Stimulated activated CD4-positive, alpha-beta T cell treated with anti-CD3 and anti-CD28 coated beads, Interleukin-2, amount 100 ng/mL, for 24 hours (primary cell): ENCODE measurements at regions not wholly inside any gene's neighbourhood (a gene's known extent, or its start where the extent isn't known, plus 50 kb on each side); places are given as distances from the start of the nearest gene placed in this dataset.
"Not testable (repeated sequence)": the region's sequence is repeated elsewhere in the genome, so short reads cannot be mapped to it uniquely, and the experiment has no call there.

ENCODE experiments used
- DNase-seq, 2 donors: peaks; one replicate each; pipeline ENCODE4 v3.0.0-alpha.2; 2020

GRCh38 chr5:12856105-12856504 lies 951.9 kb upstream of the CTNND2 start:
- not testable (repeated sequence) for DNase-seq

- DNase-seq, result no peak
Measured at GRCh38 chr5:12854386-12854785, 950.1 kb upstream of the CTNND2 start.

GRCh38 chr5:12851761-12852160 lies 947.5 kb upstream of the CTNND2 start:
- no peak for DNase-seq

- no peak for DNase-seq
Measured at GRCh38 chr5:12848709-12849108, 944.5 kb upstream of the CTNND2 start.

GRCh38 chr5:12845549-12846159 lies 941.4 kb upstream of the CTNND2 start:
- DNase-seq, result no peak

- no peak for DNase-seq
Measured at GRCh38 chr5:12840972-12841371, 936.7 kb upstream of the CTNND2 start.

GRCh38 chr5:12837592-12837991 lies 933.3 kb upstream of the CTNND2 start:
- no peak for DNase-seq

GRCh38 chr5:12825163-12825562 lies 920.9 kb upstream of the CTNND2 start:
- DNase-seq, result no peak

- no peak for DNase-seq
Measured at GRCh38 chr5:12805165-12805698, 901.0 kb upstream of the CTNND2 start.

GRCh38 chr5:12799165-12799564 lies 894.9 kb upstream of the CTNND2 start:
- DNase-seq, result no peak

- no peak for DNase-seq
Measured at GRCh38 chr5:12795333-12795663, 891.1 kb upstream of the CTNND2 start.

- DNase-seq, result no peak
Measured at GRCh38 chr5:12794476-12795332, 890.5 kb upstream of the CTNND2 start.

GRCh38 chr5:12793373-12793772 lies 889.1 kb upstream of the CTNND2 start:
- no peak for DNase-seq

- no peak for DNase-seq
Measured at GRCh38 chr5:12780536-12780935, 876.3 kb upstream of the CTNND2 start.

GRCh38 chr5:12777342-12777741 lies 873.1 kb upstream of the CTNND2 start:
- DNase-seq, result no peak

GRCh38 chr5:12772276-12772675 lies 868.0 kb upstream of the CTNND2 start:
- DNase-seq, result no peak

GRCh38 chr5:12759377-12759776 lies 855.1 kb upstream of the CTNND2 start:
- DNase-seq, result no peak

- no peak for DNase-seq
Measured at GRCh38 chr5:12757035-12757434, 852.8 kb upstream of the CTNND2 start.

- no peak for DNase-seq
Measured at GRCh38 chr5:12745537-12745936, 841.3 kb upstream of the CTNND2 start.

GRCh38 chr5:12743582-12743981 lies 839.3 kb upstream of the CTNND2 start:
- DNase-seq, result no peak

GRCh38 chr5:12730354-12730753 lies 826.1 kb upstream of the CTNND2 start:
- no peak for DNase-seq

GRCh38 chr5:12716664-12717063 lies 812.4 kb upstream of the CTNND2 start:
- no peak for DNase-seq

- no peak for DNase-seq
Measured at GRCh38 chr5:12707560-12707959, 803.3 kb upstream of the CTNND2 start.

- no peak for DNase-seq
Measured at GRCh38 chr5:12704955-12705354, 800.7 kb upstream of the CTNND2 start.
